HepG2 (cell line): ENCODE measurements at regions not wholly inside any gene's neighbourhood (a gene's known extent, or its start where the extent isn't known, plus 50 kb on each side); places are given as distances from the start of the nearest gene placed in this dataset.

Experiments used
- DR1 ChIP-seq: sonication (generic); formaldehyde crosslinking; IDR thresholded peaks from 2 replicates; pipeline ENCODE4 v1.8.0; 2021; ENCODE audit warnings: mild to moderate bottlenecking, missing genetic modification reagents, inconsistent platforms
- EP300 ChIP-seq, 3 experiments: sonication (generic) in 1 of 3; formaldehyde crosslinking in 1 of 3; IDR thresholded peaks; 2 replicates each; pipeline versions ENCODE4 v1.5.1 to v1.6.1; 2011 to 2020; ENCODE audit warnings: low read depth in 2 of 3, low read length in 2 of 3, borderline replicate concordance in 1 of 3, improper control_type of control experiment in 1 of 3, mild to moderate bottlenecking in 1 of 3, missing genetic modification reagents in 1 of 3, moderate library complexity in 1 of 3
- MAFG ChIP-seq: sonication (generic); formaldehyde crosslinking; IDR thresholded peaks from 2 replicates; pipeline ENCODE4 v1.5.1; 2020; ENCODE audit warnings: mild to moderate bottlenecking, missing genetic modification reagents
- POLR2A ChIP-seq, 2 experiments: IDR thresholded peaks; 2 replicates each; pipeline ENCODE4 v1.6.1; 2011; ENCODE audit warnings: low read depth in 2 of 2, low read length in 2 of 2, mild to moderate bottlenecking in 1 of 2, moderate library complexity in 1 of 2; ENCODE audit not compliant: insufficient read depth in 1 of 2
- SMC3 ChIP-seq: IDR thresholded peaks from 2 replicates; pipeline ENCODE4 v1.6.1; 2011; ENCODE audit warnings: low read length, improper control_type of control experiment
- SP1 ChIP-seq, 2 experiments: fragments of 450-650 bp in 1 of 2; sonication (generic) in 1 of 2; formaldehyde crosslinking in 1 of 2; IDR thresholded peaks; 2 replicates each; pipeline versions ENCODE4 v1.4.0 to v1.6.1; 2016 to 2020; ENCODE audit warnings: missing genetic modification reagents in 1 of 2
- ZNF770 ChIP-seq: sonication (generic); formaldehyde crosslinking; IDR thresholded peaks from 2 replicates; pipeline ENCODE4 v1.5.0; 2020; ENCODE audit warnings: mild to moderate bottlenecking, missing genetic modification reagents
- TF ChIP-seq, protein P1 (sequence below): sonication (generic); formaldehyde crosslinking; IDR thresholded peaks from 2 replicates; pipeline ENCODE4 v1.4.0; 2020; ENCODE audit warnings: missing genetic modification reagents, borderline replicate concordance
- TF ChIP-seq, protein P2 (sequence below): sonication (generic); formaldehyde crosslinking; IDR thresholded peaks from 2 replicates; pipeline ENCODE4 v1.4.0; 2020; ENCODE audit warnings: mild to moderate bottlenecking, missing genetic modification reagents

GRCh38 chr18:39788383-39788782 is 2166.7 kb upstream of the PIK3C3 start:
- TF ChIP-seq, protein P1, sequence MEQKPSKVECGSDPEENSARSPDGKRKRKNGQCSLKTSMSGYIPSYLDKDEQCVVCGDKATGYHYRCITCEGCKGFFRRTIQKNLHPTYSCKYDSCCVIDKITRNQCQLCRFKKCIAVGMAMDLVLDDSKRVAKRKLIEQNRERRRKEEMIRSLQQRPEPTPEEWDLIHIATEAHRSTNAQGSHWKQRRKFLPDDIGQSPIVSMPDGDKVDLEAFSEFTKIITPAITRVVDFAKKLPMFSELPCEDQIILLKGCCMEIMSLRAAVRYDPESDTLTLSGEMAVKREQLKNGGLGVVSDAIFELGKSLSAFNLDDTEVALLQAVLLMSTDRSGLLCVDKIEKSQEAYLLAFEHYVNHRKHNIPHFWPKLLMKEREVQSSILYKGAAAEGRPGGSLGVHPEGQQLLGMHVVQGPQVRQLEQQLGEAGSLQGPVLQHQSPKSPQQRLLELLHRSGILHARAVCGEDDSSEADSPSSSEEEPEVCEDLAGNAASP (CRISPR knock-in tag): no peak
- TF ChIP-seq SP1 (IDR thresholded peaks at IDR 0.05) (no peak), SP1 (CRISPR knock-in tag; IDR thresholded peaks at IDR 0.05) (no peak), DR1 (CRISPR knock-in tag) (no peak), POLR2A (IDR thresholded peaks at IDR 0.05; ENCODE audit: insufficient read depth in 1 of 2, low read depth in 2 of 2, low read length in 2 of 2) (no peak), SMC3 (no peak), MAFG (CRISPR knock-in tag) (no peak), ZNF770 (CRISPR knock-in tag) (no peak), EP300 (IDR thresholded peaks at IDR 0.05; ENCODE audit: low read depth in 2 of 2, low read length in 2 of 2) (no peak), EP300 (CRISPR knock-in tag; IDR thresholded peaks at IDR 0.05; ENCODE audit: borderline replicate concordance) (no peak)
- TF ChIP-seq, protein P2, sequence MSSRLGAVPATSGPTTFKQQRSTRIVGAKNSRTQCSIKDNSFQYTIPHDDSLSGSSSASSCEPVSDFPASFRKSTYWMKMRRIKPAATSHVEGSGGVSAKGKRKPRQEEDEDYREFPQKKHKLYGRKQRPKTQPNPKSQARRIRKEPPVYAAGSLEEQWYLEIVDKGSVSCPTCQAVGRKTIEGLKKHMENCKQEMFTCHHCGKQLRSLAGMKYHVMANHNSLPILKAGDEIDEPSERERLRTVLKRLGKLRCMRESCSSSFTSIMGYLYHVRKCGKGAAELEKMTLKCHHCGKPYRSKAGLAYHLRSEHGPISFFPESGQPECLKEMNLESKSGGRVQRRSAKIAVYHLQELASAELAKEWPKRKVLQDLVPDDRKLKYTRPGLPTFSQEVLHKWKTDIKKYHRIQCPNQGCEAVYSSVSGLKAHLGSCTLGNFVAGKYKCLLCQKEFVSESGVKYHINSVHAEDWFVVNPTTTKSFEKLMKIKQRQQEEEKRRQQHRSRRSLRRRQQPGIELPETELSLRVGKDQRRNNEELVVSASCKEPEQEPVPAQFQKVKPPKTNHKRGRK: no peak
